PC-3 (cell line): ENCODE measurements at regions not wholly inside any gene's neighbourhood (a gene's known extent, or its start where the extent isn't known, plus 50 kb on each side); places are given as distances from the start of the nearest gene placed in this dataset.

ENCODE experiments used
- ATAC-seq: fragments of 200-7000 bp; cut with Tn5 transposase; 2 replicates; pipeline ENCODE4 v1.9.1; 2020; ENCODE audit warnings: mild to moderate bottlenecking, moderate library complexity
- BruUV-seq: library from RNA; stranded (reverse); fragments of 400-500 nt; replicated peaks from 2 replicates; lab custom pipeline; 2021; lab: Mats Ljungman, UMichigan
- CTCF ChIA-PET: fragments of 300-600 bp; sonication (Branson Sonifier 250); formaldehyde crosslinking; loops from one replicate; lab custom pipeline; 2022; ENCODE audit warnings: antibody characterized with exemption; lab: Charles Lee
- POLR2A ChIA-PET: fragments of 300-600 bp; sonication (Branson Sonifier 250); formaldehyde crosslinking; loops from one replicate; lab custom pipeline; 2022; ENCODE audit warnings: antibody characterized with exemption; ENCODE audit not compliant: unreplicated experiment; lab: Charles Lee
- DNase-seq: peaks from one replicate; pipeline ENCODE4 v3.0.0-alpha.2; 2015
- H2AFZ ChIP-seq: fragments of 300-600 bp; sonication (generic); 2 replicates; pipeline ENCODE4 v1.6.0; 2016; ENCODE audit warnings: antibody characterized with exemption, low read length
- H3F3A ChIP-seq: fragments of 300-600 bp; sonication (generic); one replicate; pipeline ENCODE4 v1.6.0; 2017; ENCODE audit warnings: antibody characterized with exemption, low read length, control low read depth, mild to moderate bottlenecking; ENCODE audit not compliant: unreplicated experiment
- H3K27ac ChIP-seq: fragments of 300-600 bp; sonication (generic); 2 replicates; pipeline ENCODE4 v1.5.1; 2016; ENCODE audit warnings: mild to moderate bottlenecking, low read length
- H3K27me3 ChIP-seq: fragments of 300-600 bp; sonication (generic); 2 replicates; pipeline ENCODE4 v1.6.1; 2016; ENCODE audit warnings: low read length, mixed read lengths
- H3K36me3 ChIP-seq: fragments of 300-600 bp; sonication (generic); 2 replicates; pipeline ENCODE4 v1.6.1; 2016; ENCODE audit warnings: low read depth, mixed run types, low read length, mixed read lengths
- H3K4me1 ChIP-seq: fragments of 300-600 bp; sonication (generic); 2 replicates; pipeline ENCODE4 v1.5.1; 2016; ENCODE audit warnings: low read length; ENCODE audit not compliant: insufficient read depth
- H3K4me2 ChIP-seq: fragments of 300-600 bp; sonication (generic); 2 replicates; pipeline ENCODE4 v1.6.0; 2016; ENCODE audit warnings: low read length
- H3K4me3 ChIP-seq: fragments of 300-600 bp; sonication (generic); 2 replicates; pipeline ENCODE4 v1.5.1; 2016; ENCODE audit warnings: mild to moderate bottlenecking, low read length, mixed read lengths
- H3K79me2 ChIP-seq: fragments of 300-600 bp; sonication (generic); 2 replicates; pipeline ENCODE4 v1.6.1; 2017; ENCODE audit warnings: low read length, mixed read lengths
- H3K9ac ChIP-seq: fragments of 300-600 bp; sonication (generic); 2 replicates; pipeline ENCODE4 v1.6.0; 2016; ENCODE audit warnings: mild to moderate bottlenecking, low read length
- H3K9me2 ChIP-seq: fragments of 300-600 bp; sonication (generic); replicated peaks from 2 replicates; pipeline ENCODE4 v1.6.1; 2016; ENCODE audit warnings: mixed run types, low read length, mixed read lengths
- H3K9me3 ChIP-seq: fragments of 300-600 bp; sonication (generic); 2 replicates; pipeline ENCODE4 v1.6.1; 2016; ENCODE audit warnings: low read length, mixed read lengths
- H4K20me1 ChIP-seq: fragments of 300-600 bp; sonication (generic); 2 replicates; pipeline ENCODE4 v1.6.1; 2016; ENCODE audit warnings: low read length, mixed read lengths
- EZH2 ChIP-seq: fragments of 300-600 bp; sonication (generic); IDR thresholded peaks from one replicate; pipeline ENCODE4 v1.6.1; 2017; ENCODE audit warnings: antibody characterized with exemption, mild to moderate bottlenecking, low read length; ENCODE audit not compliant: unreplicated experiment
- EZH2phosphoT487 ChIP-seq: fragments of 300-600 bp; sonication (generic); IDR thresholded peaks from 2 replicates; pipeline ENCODE4 v1.6.1; 2018; ENCODE audit warnings: mild to moderate bottlenecking, antibody characterized with exemption, low read length, borderline replicate concordance
- intact Hi-C: fragments of 100-400 bp; cut with micrococcal nuclease; formaldehyde crosslinking; loops from 2 replicates; pipeline ENCODE4 v1.9.0; 2023
- TF ChIP-seq, protein P1 (sequence below): fragments of 300-600 bp; sonication (generic); conservative IDR thresholded peaks from 2 replicates; pipeline ENCODE4 v1.5.1; 2017; ENCODE audit warnings: antibody characterized with exemption, low read depth, mild to moderate bottlenecking, low read length

- no peaks in the 10 kb centered on the region for H3K79me2 ChIP-seq
- H3K4me3 ChIP-seq, result no peak overlapping the region
- no peaks in the 10 kb centered on the region for H3K9me2 ChIP-seq
- no peaks in the 10 kb centered on the region for H3K27me3 ChIP-seq
- no peaks in the 10 kb centered on the region for H3F3A ChIP-seq
- H3K9me3 ChIP-seq, result no peaks in the 10 kb centered on the region
- H3K36me3 ChIP-seq, result no peaks in the 10 kb centered on the region
- no peaks in the 10 kb centered on the region for H3K4me1 ChIP-seq
- no TSS peak for BruUV-seq
- ATAC-seq (no peak), DNase-seq (no peak)
- ChIA-PET POLR2A (no interaction called here), CTCF (no interaction called here)
- H2AFZ ChIP-seq, result no peak overlapping the region
- no peak overlapping the region for H3K4me2 ChIP-seq
- intact Hi-C loops, result no loop called here
- TF ChIP-seq, protein P1, sequence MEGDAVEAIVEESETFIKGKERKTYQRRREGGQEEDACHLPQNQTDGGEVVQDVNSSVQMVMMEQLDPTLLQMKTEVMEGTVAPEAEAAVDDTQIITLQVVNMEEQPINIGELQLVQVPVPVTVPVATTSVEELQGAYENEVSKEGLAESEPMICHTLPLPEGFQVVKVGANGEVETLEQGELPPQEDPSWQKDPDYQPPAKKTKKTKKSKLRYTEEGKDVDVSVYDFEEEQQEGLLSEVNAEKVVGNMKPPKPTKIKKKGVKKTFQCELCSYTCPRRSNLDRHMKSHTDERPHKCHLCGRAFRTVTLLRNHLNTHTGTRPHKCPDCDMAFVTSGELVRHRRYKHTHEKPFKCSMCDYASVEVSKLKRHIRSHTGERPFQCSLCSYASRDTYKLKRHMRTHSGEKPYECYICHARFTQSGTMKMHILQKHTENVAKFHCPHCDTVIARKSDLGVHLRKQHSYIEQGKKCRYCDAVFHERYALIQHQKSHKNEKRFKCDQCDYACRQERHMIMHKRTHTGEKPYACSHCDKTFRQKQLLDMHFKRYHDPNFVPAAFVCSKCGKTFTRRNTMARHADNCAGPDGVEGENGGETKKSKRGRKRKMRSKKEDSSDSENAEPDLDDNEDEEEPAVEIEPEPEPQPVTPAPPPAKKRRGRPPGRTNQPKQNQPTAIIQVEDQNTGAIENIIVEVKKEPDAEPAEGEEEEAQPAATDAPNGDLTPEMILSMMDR, result no peak
- TF ChIP-seq EZH2 (no peak), EZH2phosphoT487 (no peak)
- no peaks in the 10 kb centered on the region for H4K20me1 ChIP-seq
- H3K27ac ChIP-seq, result no peak overlapping the region
- no peak overlapping the region for H3K9ac ChIP-seq
These were observed 87.1 kb upstream of the TNR start for GRCh38 chr1:175830500-175830899.

DNA sequence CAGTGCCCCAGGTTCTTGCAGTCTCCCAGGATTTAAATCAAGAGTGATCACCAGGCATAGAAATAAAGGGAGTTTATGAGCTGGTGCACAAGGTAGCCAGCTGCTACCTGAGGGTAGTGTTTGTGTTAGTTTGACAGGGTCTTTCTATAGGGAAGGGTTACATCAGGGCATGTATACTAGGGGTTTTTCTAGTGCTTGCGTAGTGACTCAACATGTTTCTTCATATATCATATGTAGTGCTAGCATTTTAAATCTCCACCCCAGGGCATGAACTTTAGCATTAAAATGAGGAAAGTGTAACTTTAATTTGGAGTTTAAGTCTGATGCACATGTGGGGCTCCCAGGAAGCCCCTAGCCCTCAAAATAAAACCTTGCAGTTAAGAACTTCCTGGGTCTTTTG lies 86.5 kb upstream of the TNR start:
- no peaks in the 10 kb centered on the region for H3K36me3 ChIP-seq
- BruUV-seq, result no TSS peak
- no peak overlapping the region for H3K4me2 ChIP-seq
- no peaks in the 10 kb centered on the region for H3K9me3 ChIP-seq
- H3K27me3 ChIP-seq, result no peaks in the 10 kb centered on the region
- no peaks in the 10 kb centered on the region for H3K4me1 ChIP-seq
- TF ChIP-seq, protein P1, result no peak
- no peak for TF ChIP-seq EZH2phosphoT487
- no peak for TF ChIP-seq EZH2
- H3K4me3 ChIP-seq, result no peak overlapping the region
- no peaks in the 10 kb centered on the region for H3K79me2 ChIP-seq
- ATAC-seq (no peak), DNase-seq (no peak)
- H3K9ac ChIP-seq, result no peak overlapping the region
- CTCF ChIA-PET, result no interaction called here
- H4K20me1 ChIP-seq, result no peaks in the 10 kb centered on the region
- intact Hi-C loops, result no loop called here
- H3F3A ChIP-seq, result no peaks in the 10 kb centered on the region
- POLR2A ChIA-PET, result no interaction called here
- H2AFZ ChIP-seq, result no peak overlapping the region
- no peak overlapping the region for H3K27ac ChIP-seq
- no peaks in the 10 kb centered on the region for H3K9me2 ChIP-seq

- no TSS peak for BruUV-seq
- POLR2A ChIA-PET, result no interaction called here
These were observed 83.3 kb upstream of the TNR start for GRCh38 chr1:175826705-175827104.

More at GRCh38 chr1:175826705-175827104, 83.3 kb upstream of the TNR start:
- intact Hi-C loops, result no loop called here
- CTCF ChIA-PET, result no interaction called here
- Histone ChIP-seq H3K27me3 (no peaks in the 10 kb centered on the region), H3K79me2 (no peaks in the 10 kb centered on the region), H3K4me2 (no peak overlapping the region), H3K27ac (no peak overlapping the region), H2AFZ (no peak overlapping the region), H3K9ac (no peak overlapping the region), H3K4me1 (peaks cover 8% of the 10 kb centered on the region; the same call in 1 of the 2 replicates), H3K9me2 (no peaks in the 10 kb centered on the region), H3K9me3 (no peaks in the 10 kb centered on the region), H3K36me3 (no peaks in the 10 kb centered on the region), H3F3A (no peaks in the 10 kb centered on the region), H3K4me3 (no peak overlapping the region), H4K20me1 (no peaks in the 10 kb centered on the region)
- TF ChIP-seq EZH2phosphoT487 (no peak), EZH2 (no peak)
- TF ChIP-seq, protein P1, result no peak
- no peak for DNase-seq
- ATAC-seq, result no peak
